ENCODE measurements at regions not wholly inside any gene's neighbourhood (a gene's known extent, or its start where the extent isn't known, plus 50 kb on each side); places are given as distances from the start of the nearest gene placed in this dataset.

DNA sequence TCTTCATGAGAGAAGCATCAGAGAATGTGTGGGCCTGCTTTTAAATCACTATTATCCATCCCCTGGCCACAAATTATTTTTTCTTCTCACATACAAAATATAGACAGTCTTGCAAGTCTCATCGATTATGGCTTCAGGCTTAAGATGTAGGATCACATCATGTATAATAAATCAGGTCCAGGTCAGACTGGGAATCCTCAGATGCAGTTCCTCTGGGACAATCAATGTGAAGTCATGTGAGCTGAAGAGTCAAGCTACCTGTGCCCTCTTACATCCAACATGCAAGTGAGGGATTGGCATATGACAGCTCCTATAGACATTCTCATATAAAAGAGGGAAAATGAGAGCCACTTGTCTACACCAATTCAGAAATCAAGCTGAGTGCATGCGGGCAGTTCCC is 631.8 kb downstream of the PTPRU start:
- no peak for DNase-seq

DNA sequence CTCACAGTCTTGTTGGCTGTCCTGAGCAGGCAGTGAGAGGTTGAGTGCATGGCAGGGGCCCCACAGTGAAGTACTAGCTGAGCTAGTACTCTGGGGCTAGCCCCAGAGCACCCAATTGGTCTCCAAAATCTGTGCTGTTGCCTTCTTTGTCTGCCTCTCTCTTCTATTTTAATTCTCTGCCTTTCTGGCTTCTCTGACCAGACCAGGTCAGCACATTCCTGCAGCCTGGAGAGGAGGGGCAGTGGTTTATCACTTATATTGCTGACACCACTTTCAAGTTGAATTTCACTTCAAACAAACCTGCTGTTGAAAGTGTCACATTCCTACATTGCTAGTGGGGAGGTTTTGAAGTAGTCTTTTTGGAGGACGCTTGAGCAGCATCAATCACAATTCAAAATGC is 628.7 kb downstream of the PTPRU start:
- no peak for DNase-seq

DNA sequence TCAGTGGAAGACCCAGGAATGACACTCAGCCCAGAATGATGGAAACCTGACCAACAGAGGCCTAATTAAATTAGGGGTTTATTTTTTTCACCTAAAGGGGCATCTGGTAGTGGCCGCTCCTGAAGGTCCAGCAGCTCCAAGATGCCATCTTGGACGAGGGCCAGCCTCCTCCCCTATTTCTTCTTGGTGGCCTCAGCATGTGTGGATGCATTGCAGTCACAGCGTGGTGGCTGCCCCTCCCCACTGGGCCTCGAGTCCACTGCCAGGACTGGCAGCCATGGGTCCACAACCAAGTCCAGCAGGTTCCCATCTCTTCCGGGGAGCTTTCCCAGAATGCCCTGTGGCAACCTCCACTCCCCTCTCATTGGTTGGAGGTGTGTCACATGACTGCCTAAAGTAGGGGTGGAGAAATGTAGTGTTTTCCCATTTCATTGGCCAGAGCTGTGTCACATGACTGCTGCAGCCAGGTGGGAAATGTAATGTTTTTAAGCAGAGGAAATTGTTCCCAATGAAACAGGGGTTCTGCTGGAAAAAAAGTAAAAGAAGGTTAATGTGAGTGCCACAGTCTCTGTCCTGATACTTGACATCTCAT is 628.2 kb downstream of the PTPRU start:
- DNase-seq, result no peak

DNA sequence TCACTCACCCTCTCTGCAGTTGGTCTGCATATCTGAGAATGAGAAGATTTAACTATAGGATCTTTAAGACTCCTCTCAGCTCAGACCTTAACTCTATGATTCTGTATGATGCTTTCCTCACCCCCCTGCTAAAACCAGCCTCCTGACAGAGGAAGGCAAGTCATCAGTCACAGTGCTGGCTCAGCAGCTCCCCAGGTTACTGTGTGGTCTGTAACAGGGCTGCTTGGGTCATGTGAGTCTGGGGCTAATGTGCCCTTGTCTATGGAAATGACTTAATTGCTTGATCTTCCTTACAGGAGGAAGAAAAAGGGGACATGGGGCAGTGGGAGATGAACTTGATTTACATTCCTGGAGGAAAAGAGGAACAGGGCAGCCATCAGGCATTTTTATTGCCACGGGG is 625.6 kb downstream of the PTPRU start:
- no peak for DNase-seq

DNA sequence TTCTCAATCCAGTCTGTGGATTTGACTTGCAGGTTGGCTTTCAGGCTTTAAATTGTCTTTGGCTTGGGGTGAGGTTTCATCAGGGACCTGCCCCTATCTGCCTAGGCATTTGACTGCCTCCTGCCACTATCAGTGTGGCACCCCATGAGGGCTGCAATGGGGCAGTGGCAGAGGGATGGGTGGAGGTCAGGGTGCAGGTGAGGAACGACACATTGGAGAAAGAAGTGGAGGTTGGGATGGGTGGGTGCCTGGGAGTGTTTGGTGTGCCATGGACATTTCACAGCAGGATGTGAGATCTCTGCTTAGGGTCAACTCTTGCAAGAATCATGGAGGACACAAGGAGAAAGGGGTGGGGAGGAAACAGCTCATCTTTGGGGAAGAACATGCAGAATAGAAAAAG is 625.1 kb downstream of the PTPRU start:
- DNase-seq, result no peak

DNA sequence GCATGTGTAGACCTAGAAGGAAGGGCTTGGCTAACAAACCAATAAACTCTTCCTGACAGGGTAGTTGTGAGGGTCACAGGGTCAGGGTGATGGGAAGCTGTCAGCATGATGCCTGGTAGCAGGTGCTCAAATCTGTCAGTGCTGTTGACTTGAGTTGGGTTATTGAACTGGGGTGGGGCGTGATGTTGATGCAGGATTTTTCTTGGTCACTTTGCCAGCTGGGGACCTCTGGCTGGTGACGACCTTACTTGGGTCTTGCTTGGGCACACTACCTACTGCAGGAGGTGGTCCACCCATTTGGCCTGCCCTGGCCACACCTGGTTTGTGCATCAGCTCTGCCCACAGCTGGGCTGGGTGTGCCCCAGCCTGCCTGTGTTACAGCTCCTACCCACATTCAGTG is 624.4 kb downstream of the PTPRU start:
- no peak for DNase-seq

DNA sequence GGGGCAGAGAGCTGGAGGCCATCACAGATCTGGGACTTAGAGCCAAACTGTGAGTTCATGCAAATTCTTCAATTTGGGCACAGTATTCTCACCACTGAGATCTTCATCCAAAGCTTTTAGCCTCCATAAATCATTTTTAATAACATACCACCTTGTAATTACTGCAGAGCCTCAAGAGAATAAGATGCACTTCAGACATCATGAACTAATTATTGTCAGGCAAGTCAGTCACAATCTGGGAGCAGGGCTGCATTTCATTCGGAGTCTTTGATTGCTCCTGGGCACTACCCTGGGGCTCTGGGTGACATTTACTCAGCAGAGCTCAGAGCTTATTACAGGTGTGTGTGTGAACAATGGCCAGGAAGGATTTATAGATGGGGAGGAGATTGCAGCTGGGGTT is 623.7 kb downstream of the PTPRU start:
- no peak for DNase-seq

DNA sequence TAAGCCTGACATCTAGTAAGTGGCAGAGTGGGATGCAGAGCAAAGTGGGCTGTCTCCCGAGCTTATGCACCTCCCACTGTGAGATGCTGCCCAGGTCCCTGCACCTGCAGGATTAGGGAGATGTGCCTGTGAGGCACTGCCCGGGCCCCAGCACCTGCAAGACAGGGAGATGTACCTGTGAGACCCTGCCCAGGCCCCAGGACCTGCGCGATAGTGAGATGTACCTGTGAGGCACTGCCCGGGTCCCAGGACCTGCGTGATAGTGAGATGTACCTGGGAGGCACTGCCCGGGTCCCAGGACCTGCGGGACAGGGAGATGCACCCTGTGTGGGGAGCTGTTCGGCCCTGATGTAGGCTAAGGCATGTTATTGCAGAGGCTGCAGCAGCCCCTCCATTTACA is 622.8 kb downstream of the PTPRU start:
- DNase-seq, result no peak

DNA sequence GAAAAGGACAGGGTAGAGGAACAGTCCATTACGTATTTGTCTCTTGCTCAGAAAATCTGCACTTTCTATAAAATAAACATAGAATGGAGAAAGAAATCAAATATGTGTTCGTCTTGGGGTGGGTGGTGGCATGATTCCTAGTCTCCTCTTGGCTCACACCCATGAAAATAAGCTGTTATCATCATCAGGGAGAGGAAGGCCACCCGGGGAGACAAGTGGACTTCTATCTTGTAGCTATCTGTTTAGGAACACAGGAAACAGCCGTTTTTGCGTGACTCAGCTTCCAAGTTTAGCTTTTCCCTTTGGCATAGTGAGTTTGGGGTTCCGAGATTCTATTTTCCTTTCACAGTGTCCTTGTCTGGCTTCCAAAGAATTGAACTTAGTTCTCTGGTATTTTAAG is 622.3 kb downstream of the PTPRU start:
- DNase-seq, result no peak

DNA sequence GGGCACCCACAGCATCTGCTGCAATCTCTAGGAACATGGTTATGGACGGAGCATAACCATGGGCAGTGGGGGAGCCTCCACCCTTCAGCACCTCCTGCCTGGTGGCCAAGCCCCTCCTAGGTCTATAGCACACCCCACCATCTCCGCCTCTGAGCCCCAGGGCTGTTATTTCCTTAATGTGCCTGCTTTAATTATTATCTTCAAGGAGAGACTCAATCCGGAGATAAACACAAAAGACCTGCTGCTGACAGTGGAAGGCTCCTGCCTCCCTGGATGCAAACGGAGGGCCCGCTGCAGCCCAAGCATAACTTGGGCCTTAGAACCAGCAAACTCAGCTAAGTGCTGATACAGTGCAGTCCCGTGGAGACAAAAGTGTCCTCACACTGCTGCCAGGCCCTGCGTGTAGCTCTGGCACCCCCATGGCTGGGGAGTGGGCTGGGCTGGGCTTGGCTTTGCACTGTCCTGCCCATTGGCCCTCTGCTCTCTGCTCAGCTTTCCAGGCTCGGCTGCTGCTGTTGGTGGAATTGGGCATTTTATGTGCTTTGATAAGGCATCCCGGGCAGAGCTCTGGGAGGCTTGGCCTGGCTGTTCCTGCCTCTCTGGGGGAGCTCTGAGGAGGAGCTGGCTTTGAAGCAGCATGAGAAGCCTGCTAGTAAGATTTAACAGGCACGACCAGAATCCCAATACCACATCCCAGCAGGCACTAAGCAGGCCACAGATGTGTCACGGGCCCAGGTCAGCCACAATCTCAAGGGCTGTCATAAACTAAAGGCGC is 620.2 kb downstream of the PTPRU start:
- DNase-seq, result no peak

DNA sequence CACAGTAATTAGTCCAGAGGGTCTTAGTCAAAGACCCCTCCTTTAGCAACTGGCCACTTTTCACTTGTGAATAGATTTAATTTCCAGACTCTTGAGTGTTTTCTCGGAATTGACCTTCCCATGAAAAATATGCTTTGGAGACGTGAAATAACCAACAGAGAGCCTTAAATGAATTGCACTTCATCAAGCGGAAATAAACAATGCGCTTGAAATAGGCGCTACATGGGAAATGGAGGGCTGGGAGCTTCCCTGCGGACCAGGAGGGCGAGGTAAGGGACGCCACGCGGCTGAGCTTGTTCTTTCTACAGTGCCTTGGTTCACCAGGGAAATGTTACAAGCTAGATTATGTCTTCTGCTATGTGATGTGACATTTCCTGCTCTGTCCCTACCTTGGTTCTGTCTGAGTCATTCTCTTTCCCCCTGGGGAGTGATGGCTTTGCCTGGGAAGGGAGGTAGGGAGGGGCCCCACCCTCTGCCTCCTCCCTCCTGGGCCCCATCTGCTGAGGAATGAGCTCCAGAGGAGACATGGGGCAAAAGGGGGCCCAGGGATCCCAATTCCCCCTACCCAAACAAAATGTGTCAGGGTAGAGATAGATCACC is 619.3 kb downstream of the PTPRU start:
- DNase-seq, result no peak

DNA sequence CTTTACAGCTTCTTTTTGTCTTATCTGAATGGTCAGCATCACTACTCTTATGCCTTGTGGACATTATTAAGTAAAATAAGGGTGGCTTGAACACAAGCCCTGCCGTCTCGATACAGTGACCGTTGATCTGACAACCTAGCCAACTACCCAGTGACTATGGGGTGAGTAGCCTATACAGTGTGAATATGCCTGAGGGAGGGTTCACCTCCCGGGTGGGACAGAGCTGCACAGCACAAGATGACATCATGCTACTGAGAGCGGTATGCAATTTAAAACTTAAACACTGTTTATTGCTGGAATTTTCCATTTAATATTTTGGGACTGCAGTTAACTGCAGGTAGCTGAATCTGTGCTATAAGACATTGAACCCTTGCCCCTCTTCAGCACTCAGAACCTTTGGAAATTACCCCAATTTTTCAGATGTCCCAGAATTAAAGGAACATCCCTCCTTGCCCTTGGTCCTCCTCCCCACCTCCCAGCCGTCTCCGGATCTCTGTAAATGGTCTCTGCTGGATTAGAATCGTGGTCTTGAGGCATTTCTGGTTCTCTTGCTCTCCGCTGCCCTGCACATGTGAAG is 618.5 kb downstream of the PTPRU start:
- DNase-seq, result no peak

DNA sequence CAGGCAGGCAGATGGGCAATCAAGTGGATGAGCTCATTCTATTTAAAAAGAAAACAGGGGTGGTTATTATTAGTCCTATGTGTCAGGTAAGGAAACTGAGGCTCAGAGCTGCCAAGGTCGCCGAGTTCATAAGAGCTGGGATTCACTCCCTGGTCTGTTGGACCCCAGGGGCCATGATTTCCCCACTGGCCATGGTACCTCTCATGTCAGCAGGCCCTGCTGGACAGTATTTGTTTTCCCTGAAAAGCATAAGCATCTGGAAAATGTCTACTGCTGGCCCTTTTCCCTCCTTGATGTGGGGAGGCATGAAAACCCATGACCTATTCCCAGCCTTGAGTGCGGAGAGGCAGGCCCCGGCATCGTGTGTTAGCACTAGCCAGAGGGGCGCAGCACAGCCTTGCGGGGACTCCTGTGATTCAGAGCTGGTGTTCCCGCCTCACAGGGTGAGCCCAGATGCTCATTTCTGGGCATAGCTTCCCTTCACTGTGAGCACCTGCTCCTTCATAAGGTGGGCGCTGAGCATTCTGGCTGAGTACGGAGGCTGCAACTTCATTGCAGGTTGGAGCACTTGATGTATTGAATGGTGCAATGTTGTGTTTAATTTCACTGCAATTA is 617.5 kb downstream of the PTPRU start:
- DNase-seq, result no peak

DNA sequence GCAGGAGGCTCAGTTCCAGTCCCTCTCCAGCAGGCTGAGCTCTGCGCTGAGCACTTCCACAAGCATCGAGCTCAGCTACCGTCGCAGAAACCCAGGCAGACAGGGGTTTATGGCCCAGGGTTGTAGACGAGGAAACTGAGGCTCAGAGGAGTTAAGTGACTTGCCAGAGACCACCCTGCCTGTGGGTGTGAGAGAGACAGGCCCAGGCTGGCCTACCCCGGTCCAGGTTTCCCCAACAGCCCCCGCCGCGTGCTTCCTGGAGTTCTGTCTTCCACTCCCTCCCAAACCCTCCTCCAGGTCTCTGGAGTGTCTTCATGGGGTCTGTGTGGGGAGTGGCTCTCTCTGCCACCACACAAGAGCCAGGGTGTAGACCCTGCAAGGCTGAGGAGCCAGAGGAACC is 615.9 kb downstream of the PTPRU start:
- DNase-seq, result no peak

DNA sequence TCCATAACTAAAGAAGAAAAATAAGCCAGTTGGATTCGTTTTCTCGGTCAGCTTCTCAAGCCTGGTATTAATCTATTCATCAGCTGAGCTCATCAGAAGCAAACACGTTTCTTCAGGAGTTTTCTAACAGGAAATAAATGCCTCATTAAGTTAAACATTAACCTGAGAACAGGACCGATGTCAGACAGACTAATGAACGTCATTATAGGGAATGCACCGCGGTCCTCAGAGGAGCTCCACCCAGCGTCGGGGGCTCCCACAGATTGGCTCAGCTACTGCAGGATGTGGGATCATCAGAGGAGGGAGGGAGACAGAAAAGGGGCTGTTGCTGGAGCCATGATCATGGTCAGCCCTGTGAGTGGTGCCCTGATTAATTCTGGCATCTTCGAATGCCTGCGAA is 615.4 kb downstream of the PTPRU start:
- DNase-seq, result no peak

DNA sequence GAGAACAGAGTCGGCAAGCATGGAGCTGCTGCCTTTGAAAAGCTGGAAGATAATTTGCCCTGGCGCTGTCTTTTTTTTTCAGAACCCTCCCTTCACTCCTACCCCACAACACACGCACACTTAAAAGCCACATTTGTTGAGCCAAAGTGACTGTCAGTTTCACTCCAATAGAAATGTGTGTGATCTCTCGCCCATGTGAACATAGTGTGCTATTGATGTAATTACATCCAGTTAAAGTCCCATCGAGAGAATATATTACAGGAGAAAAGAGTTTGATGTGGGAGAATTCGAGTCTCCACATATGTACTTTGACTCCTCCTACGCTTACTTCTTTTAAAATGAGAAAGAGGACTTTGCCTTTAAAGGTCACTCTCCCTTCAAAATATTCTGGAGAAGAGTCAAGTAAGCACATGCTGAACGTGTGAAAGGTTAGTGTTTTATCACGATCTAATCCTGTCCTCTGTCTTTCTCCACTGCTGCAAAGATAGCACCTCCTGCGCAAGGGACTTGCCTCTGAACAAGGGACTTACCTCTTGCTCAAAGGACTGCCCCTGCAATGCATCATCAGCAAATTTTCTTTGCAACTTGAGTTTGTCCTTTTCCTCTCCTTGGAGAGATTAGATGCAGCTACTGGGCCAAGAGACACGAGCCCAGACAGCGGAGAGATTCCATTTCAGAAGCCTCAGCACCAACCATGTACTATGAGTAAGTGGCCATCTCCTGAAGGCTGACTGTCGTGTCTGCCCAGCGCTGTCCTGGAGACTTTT is 613.9 kb downstream of the PTPRU start:
- DNase-seq, result no peak

DNA sequence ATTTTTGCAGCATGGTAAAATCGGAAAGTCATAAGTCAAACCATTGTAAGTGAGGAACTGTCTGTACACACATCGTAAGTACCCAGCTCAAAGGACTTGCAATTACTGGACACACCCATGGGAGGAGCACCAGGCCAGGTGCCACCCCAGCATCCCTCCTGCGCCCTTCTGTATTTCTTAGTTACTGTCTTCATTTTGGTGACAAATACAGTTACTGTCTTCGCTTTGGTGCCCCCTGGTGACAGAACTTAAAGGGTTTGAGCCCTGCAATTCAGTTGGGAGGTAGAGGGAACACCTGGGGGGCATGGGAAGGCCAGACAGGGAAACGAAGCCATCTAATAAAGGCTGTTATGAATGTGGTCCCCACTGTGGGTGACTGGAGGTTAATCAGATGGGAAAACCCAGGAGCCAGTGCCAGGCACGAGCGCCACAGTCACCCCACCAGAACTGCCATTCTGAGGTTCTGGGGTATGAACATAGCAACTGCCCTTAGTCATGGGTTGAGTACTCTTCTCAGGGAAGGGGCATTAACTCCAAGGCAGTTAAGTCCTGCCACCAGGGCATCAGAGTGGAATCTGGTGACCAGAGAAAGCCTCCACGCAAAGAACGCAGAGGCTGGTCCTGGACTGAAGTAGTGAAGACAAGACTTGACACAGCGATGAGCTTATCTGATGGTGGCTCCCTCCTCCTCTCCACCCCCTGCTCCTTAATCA is 612.9 kb downstream of the PTPRU start:
- no peak for DNase-seq

DNA sequence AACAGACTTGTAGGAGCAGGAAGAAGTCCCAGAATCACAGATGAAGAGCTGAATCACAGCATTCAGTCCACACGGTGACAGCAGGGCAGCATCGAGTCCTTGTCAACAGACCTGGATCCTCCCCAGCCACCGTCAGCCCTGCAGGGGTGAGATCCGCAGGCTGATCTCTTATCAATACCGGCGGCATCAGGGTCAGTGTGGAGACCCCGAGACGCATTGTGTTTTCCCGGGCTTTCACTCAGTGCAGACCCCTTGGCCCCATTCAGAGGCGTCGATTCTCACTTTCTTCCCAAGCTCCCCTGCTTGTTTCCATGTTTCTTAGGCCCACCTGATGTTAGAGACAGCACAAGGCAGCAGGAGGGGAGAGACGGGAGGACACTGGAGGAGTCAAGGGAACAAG is 609.6 kb downstream of the PTPRU start:
- no peak for DNase-seq

DNA sequence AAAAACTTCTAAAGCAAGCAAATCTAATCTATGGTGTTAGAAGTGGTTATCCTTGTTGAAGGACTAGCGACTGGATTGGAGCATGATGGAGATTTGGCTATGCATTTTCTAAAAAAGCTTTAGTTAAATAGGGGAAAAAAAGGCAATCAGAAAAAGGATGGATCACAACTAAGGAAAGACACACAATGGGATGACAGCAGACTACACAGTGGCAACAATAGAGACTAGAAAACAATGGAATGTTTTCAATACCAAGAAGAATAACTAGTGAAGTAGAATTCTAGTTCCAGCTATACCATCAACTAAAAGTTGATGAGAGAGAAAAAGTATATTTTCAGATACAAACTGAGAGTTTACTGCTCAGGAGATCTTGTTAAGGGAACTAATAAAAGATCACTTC is 605.8 kb downstream of the PTPRU start:
- no peak for DNase-seq

DNA sequence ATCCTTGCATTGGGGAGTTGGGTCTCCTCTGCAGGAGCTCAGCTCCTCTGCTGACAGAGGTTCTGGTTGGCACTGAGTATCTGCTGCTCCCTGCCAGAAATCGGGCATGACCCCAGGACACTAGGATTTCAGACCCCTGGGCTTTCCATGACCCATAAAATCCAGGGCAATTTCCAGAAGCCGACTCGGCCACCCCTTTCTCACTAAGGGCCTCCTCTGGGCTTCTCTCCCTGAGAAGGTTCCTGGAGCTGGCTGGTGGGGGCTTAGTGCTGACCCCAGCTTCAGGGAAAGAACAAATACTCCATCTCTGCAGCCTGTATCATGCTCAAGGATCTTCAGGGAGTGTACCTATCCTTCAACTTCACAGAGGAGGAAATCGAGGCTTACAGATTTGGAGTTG is 603.4 kb downstream of the PTPRU start:
- DNase-seq, result no peak

DNA sequence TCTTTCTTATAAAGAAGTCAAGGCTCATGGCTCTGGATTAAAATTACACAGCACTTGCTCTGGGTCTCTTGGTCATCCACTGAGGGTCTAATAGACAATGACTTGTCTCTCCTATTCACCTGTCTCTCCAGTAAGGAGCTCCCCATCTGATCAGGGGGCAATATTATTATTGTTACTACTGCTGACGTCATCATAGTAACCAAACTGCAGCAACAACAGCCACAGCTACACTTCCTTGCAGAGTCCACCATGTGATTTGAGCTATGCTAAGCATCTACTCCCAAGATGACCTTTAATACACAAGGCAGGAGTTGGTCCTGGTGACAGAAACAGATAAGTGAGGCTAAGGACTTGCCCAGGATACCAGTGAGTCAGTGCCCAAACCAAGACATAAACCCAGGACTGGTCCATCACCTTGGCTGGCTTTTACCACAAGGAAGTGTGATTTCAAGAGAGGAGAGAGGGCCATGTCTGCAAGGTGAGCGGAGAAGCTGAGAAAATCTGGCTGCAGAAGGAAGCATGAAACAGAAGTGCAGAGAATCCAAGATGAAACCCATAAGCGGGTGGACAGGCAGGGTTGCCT is 602.5 kb downstream of the PTPRU start:
- no peak for DNase-seq
